GM21360 (cell line): ENCODE measurements at regions not wholly inside any gene's neighbourhood (a gene's known extent, or its start where the extent isn't known, plus 50 kb on each side); places are given as distances from the start of the nearest gene placed in this dataset.
"Not testable (repeated sequence)": the region's sequence is repeated elsewhere in the genome, so short reads cannot be mapped to it uniquely, and the experiment has no call there.

Source experiments
- ATAC-seq: cut with Tn5 transposase; IDR thresholded peaks from one replicate; pipeline ENCODE4 v1.9.1; 2021; ENCODE audit warnings: mild to moderate bottlenecking, moderate library complexity; ENCODE audit not compliant: unreplicated experiment

GRCh38 chr4:28508636-28509035 lies 1648.0 kb downstream of the STIM2 start:
- ATAC-seq = no peak

GRCh38 chr4:28514766-28515165 lies 1654.1 kb downstream of the STIM2 start:
- not testable (repeated sequence) for ATAC-seq

DNA sequence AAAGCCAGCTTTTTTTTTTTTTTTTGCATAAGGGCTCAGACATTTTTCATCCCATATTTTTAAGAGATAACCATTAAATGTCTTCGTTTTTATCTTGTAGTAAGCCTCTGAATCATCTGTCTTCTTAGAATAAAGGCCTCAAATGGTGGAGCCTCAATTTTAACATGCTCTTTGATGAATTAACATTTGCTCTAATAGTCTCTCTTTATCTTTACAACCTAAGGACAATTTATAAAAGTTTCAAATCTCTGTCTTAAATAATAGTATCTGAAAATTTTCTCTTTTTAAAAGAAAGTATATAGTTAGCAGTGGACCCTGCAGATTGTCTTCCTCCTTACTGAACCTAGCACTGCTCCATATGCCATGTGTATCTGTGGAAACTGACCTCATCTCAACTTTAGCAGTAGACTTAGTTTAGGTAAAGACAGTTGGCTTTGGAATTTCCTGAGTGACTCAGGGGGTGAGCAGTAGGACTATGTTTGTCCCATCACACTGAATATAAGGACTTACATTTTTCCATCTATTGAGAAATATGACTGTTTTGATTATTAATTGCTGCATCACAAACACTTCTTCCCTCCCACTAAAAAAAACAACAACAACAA lies 1658.0 kb downstream of the STIM2 start:
- no peak for ATAC-seq

GRCh38 chr4:28523681-28524190 lies 1663.1 kb downstream of the STIM2 start:
- ATAC-seq = no peak

- no peak for ATAC-seq
Measured at GRCh38 chr4:28536124-28536523, 1675.5 kb downstream of the STIM2 start.

DNA sequence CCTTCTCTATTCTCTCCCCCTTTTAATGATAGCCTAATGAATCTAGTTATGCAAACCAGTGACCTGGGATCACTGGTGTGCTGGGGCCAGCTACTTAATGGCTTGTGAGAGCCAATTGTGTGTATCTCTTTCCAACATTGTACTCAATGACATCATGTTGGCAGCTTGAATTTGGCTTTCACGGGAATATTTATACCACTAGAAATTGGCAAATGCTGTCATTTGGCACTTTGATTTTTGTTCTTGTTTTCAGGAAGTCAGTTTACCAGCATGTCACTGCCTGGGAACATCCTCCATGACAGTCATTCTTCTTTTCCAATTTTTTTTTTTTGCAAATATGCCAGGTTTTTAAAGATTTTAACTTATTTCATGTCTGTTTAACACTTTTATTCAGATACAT lies 1685.3 kb downstream of the STIM2 start:
- no peak for ATAC-seq

GRCh38 chr4:28548136-28548535 lies 1687.5 kb downstream of the STIM2 start:
- ATAC-seq = no peak

- ATAC-seq = no peak
Measured at GRCh38 chr4:28548594-28548993, 1688.0 kb downstream of the STIM2 start.

GRCh38 chr4:28555866-28556265 lies 1695.2 kb downstream of the STIM2 start:
- no peak for ATAC-seq

- no peak for ATAC-seq
Measured at GRCh38 chr4:28557755-28558154, 1697.1 kb downstream of the STIM2 start.

DNA sequence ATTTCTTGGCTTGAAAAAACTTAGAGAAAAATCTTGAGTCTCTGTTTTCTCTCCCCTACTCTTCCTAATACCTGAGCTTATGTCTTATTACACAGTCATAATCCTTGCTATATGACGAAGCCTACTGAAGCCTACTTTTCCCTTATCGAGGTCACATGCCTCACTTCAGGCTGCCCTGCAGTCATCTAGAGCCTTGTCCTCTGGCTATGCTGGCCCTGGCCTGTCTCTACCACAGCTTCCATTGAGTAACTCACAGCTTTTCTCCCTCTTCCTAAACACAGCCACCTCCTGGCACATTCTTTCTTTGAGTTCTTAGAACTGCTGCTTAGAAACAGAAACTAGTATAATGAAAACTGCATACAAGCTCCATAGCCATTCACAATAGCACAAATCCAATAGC lies 1698.3 kb downstream of the STIM2 start:
- ATAC-seq = no peak

DNA sequence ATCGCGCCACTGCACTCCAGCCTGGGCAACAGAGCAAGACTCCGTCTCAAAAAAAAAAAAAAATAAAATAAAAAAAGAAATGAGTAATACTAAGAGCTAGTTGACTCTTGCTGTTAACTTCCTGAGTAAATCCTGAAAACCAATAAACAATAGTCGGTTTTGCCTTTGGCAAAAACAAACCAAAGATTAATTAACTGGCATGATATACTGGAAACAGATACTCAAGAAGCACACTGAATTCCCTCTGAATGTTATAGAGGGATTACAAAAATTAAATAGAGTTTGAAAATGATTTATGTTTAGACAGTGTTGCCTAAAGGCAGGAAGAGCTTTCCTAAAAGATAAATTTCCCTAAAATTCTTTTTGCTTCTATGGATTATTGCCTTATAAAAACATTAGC lies 1702.3 kb downstream of the STIM2 start:
- ATAC-seq = no peak

DNA sequence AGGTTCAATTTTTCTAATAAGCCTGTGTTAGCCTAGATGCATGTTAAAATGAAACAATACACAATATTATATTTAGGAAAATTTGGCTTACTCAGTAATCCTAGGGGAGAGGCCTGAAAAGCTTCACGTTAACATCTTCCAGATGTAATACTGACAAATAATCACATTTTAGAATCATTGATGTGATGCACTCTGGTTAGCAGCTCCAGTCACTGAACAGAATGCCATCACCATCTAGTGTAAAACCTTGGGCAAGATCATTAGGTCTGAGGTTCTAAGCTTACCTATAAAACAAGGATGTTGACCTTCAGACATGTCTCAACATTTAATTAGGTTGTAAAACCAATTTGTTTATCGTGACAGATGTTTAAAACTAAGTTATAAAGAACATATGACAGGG lies 1704.8 kb downstream of the STIM2 start:
- no peak for ATAC-seq

DNA sequence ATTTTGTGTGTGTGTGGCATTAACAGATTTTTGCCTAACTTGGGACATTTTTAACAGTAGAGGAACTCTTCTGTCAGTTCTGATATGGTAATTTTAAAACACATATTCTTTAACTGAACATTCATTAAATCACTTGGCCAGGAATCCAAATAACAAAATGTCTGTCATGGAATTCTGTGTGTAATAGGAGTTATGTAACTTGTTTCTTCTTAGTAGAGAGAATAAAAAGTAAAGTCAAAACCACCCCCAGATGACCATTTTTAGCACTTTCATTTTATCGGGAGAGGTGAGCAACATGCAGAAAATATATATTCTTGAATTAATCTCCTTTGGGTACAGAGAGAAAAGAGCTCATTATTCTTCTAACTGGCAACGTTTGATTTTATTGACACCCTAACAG lies 1740.3 kb downstream of the STIM2 start:
- no peak for ATAC-seq

DNA sequence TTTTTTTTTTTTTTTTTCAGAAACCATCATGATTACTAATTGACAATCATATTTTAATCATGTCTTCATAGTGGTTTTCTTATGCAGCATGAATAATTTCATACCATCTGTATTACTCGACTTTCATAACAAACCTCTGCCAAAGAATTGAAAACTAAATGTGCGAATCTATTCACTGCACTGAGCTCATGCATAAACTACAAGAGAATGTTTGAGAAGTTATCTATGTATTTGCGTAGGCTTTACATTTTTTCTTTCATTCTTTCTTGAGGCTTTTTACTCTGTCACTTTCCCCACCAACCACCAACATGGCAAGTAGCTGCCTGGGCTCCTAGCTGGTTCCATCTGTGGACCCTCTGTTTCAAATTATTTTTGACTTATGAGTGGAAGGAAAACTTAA lies 1761.0 kb downstream of the STIM2 start:
- no peak for ATAC-seq

- ATAC-seq = no peak
Measured at GRCh38 chr4:28636971-28637370, 1776.3 kb downstream of the STIM2 start.

DNA sequence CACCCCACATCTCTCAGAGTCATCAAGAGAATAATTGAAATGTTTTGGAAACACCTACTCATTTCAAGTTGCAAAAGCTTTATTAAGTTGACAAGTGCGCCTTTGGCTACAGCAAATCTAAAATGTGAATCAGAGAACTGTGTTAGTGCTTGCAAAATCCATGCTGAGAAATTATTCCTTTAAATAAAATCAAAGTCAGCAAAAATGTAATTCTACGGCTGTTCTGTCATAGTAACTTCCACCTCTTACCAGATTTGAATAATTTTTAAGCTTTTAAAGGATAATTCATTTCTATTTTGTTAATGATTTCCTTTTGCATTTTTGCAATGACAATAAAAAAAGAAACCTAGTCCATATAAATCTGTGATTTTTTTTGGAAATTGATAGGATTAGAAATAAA lies 1779.1 kb downstream of the STIM2 start:
- ATAC-seq = no peak

GRCh38 chr4:28654618-28655017 lies 1794.0 kb downstream of the STIM2 start:
- ATAC-seq = no peak

- no peak for ATAC-seq
Measured at GRCh38 chr4:28665306-28665705, 1804.7 kb downstream of the STIM2 start.

DNA sequence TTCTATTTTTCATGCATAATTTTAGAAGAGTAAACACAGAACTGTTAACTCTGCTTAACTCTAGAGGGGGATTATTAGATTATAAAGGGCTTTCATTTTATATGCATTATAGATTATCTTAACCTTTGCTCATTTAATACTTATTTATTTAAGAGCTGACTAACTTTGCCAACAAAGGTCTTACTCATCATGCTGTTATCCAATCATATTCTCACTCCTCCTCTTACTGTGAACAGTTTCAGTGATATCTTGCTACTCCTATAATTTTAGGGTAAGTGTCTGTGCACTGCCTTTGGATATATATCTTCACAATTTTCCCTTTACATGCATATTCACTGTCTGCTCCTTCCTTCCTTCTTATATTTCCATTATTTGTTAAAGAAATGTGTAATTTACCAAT lies 1814.9 kb downstream of the STIM2 start:
- no peak for ATAC-seq

DNA sequence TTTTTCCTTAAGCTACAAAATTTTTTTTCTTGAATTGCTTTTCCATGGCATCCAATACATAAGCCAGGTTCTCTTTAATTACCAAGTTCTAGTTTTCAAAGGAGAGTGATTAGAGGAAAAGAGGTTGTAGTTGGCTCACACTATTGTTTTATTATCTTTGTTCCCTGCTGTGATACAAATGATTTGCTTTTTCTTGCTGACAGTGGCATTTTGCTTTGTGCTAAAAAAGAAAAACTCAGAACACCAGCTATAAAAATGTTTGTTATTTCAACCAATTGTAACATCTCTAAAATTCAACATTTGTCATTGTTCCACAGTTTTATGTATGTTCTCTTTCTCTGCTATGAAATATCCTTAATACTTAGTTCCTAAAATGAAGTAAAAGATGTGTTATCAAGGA lies 1817.2 kb downstream of the STIM2 start:
- ATAC-seq = no peak

DNA sequence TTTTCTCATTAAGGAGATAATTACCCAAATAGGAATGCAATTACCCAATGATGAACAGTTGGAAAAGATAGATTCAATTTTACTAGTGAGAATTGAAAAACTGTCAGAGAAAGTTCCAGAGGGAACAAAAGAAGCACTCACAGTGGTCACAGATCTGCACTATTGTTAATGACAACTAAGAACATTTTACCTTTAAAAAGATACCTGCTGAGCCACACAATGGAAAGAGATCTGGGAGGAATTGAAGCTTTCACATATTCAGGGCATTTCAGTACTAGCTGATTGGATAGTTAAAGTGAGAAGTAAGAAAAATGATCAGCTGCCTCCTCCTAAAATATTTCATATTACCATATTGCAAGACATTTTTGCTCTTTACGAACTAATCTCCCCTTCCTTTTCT lies 1822.2 kb downstream of the STIM2 start:
- ATAC-seq = no peak

- ATAC-seq = no peak
Measured at GRCh38 chr4:28686618-28687017, 1826.0 kb downstream of the STIM2 start.
